ENCODE measurements at regions not wholly inside any gene's neighbourhood (a gene's known extent, or its start where the extent isn't known, plus 50 kb on each side); places are given as distances from the start of the nearest gene placed in this dataset.

GRCh38 chr6:147142684-147143245 lies 61.5 kb upstream of the STXBP5 start:
- no peak for DNase-seq

GRCh38 chr6:147149092-147149491 lies 55.1 kb upstream of the STXBP5 start:
- DNase-seq = no peak

GRCh38 chr6:147149826-147150225 lies 54.4 kb upstream of the STXBP5 start:
- DNase-seq = no peak

GRCh38 chr6:147150293-147150692 lies 53.9 kb upstream of the STXBP5 start:
- DNase-seq = no peak

All from NCI-H1417 treated with DMSO at 0.1 percent for 48 hours (cell line).